Colonic mucosa (tissue), 4 donors: ENCODE measurements at regions not wholly inside any gene's neighbourhood (a gene's known extent, or its start where the extent isn't known, plus 50 kb on each side); places are given as distances from the start of the nearest gene placed in this dataset.

Source experiments
- DNase-seq: peaks from one replicate; pipeline ENCODE4 v3.0.0-alpha.2; 2020
- H3K27ac ChIP-seq: fragments of 200-600 bp; one replicate; pipeline ENCODE4 v1.8.0; 2021
- H3K27me3 ChIP-seq: fragments of 200-600 bp; one replicate; pipeline ENCODE4 v1.8.0; 2021
- H3K36me3 ChIP-seq: fragments of 200-600 bp; one replicate; pipeline ENCODE4 v1.8.0; 2021
- H3K4me1 ChIP-seq: fragments of 200-600 bp; one replicate; pipeline ENCODE4 v1.8.0; 2021; ENCODE audit warnings: mild to moderate bottlenecking
- H3K4me3 ChIP-seq: fragments of 200-600 bp; one replicate; pipeline ENCODE4 v1.8.0; 2021
- H3K9ac ChIP-seq, 2 donors: one replicate each; pipeline ENCODE4 v1.7.0; 2013; ENCODE audit warnings: control low read depth in 2 of 2, low read depth in 2 of 2, low read length in 2 of 2
- H3K9me3 ChIP-seq: fragments of 200-600 bp; one replicate; pipeline ENCODE4 v1.8.0; 2021
- intact Hi-C: fragments of 100-400 bp; cut with DNase I; formaldehyde crosslinking; loops from one replicate; pipeline ENCODE4 v1.14.1; 2022
- TF ChIP-seq, protein P1 (sequence below): fragments of 200-600 bp; IDR thresholded peaks from one replicate; pipeline ENCODE4 v1.8.0; 2022; ENCODE audit warnings: antibody characterized with exemption, mild to moderate bottlenecking
- donor health status: healthy.
- donor health status: DM: no; HTN: no; CAD: no.
- donor health status: DM: no; HTN: no; CAD: no.

DNA sequence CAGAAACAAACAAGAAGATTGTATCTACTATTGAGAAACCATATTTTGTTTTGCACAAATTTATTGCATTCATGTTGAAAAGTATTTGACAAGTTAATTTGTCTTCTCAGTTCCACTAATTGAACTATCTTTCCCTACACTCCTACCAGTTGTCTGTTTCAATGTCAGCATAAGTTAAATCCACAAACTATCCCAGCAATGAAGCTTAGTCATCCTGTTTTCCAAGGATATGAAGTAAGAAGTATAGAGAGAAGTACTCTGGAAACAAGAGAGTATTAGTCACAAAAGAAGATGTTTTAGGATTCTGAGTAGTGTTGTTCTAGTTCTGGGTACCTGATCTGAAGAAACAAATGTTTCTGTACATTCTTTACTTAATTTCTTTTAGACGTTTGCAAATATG is 261.6 kb upstream of the ZNF804A start:
- intact Hi-C loops: no loop called here
- TF ChIP-seq, protein P1, sequence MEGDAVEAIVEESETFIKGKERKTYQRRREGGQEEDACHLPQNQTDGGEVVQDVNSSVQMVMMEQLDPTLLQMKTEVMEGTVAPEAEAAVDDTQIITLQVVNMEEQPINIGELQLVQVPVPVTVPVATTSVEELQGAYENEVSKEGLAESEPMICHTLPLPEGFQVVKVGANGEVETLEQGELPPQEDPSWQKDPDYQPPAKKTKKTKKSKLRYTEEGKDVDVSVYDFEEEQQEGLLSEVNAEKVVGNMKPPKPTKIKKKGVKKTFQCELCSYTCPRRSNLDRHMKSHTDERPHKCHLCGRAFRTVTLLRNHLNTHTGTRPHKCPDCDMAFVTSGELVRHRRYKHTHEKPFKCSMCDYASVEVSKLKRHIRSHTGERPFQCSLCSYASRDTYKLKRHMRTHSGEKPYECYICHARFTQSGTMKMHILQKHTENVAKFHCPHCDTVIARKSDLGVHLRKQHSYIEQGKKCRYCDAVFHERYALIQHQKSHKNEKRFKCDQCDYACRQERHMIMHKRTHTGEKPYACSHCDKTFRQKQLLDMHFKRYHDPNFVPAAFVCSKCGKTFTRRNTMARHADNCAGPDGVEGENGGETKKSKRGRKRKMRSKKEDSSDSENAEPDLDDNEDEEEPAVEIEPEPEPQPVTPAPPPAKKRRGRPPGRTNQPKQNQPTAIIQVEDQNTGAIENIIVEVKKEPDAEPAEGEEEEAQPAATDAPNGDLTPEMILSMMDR: no peak

DNA sequence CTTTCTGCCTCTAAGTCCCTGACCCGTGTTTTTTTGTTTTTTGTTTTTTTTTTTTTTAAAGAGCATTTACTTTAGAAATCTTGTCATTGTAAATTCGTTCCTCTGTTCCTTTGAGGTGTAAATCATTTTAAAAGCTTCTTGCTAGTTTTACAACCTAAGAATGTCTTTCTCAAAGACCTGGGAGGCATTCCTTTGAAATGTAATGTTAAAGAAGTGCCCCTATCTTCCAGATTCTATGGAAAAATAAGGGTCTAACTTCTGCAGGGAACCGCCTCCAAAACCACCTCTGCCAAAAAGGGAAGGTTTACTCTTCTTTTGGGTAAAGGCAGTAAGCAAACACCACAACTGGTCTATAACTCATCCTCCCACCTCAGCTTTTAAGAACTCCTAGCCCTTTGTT is 259.6 kb upstream of the ZNF804A start:
- Histone ChIP-seq H3K36me3 (no peaks in the 10 kb centered on the region), H3K4me3 (no peak overlapping the region), H3K9me3 (no peaks in the 10 kb centered on the region), H3K9ac (no peak overlapping the region), H3K27me3 (no peaks in the 10 kb centered on the region), H3K27ac (no peak overlapping the region), H3K4me1 (no peaks in the 10 kb centered on the region)
- intact Hi-C loops: no loop called here
- no peak for DNase-seq
- TF ChIP-seq, protein P1: no peak

More for the DNA sequence above, 261.6 kb upstream of the ZNF804A start:
- H3K4me1 ChIP-seq: no peaks in the 10 kb centered on the region
- no peaks in the 10 kb centered on the region for H3K27me3 ChIP-seq
- no peak overlapping the region for H3K4me3 ChIP-seq
- no peak overlapping the region for H3K9ac ChIP-seq
- no peaks in the 10 kb centered on the region for H3K36me3 ChIP-seq
- no peaks in the 10 kb centered on the region for H3K9me3 ChIP-seq
- no peak for DNase-seq
- H3K27ac ChIP-seq: no peak overlapping the region

DNA sequence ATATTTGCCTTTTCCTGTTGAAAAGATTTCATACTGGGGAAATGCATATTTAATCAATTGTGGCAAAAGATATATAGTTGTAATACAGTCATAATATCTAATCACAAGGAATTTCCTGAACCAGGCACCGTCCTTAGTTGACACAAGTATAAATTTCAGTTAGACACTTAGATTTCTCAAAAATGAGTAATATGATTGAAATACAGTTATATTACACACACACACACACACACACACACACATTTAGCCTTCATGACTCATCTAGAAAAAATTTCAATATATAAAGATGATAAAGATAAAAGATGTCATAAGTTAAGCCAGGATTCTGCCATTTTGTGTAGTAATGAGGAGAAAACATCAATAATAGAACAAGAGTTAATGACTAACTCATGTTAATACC is 258.4 kb upstream of the ZNF804A start:
- Histone ChIP-seq H3K27me3 (no peaks in the 10 kb centered on the region), H3K4me3 (no peak overlapping the region), H3K9ac (no peak overlapping the region), H3K9me3 (no peaks in the 10 kb centered on the region), H3K36me3 (no peaks in the 10 kb centered on the region), H3K27ac (no peak overlapping the region), H3K4me1 (no peaks in the 10 kb centered on the region)
- intact Hi-C loops: no loop called here
- TF ChIP-seq, protein P1: no peak
- no peak for DNase-seq

DNA sequence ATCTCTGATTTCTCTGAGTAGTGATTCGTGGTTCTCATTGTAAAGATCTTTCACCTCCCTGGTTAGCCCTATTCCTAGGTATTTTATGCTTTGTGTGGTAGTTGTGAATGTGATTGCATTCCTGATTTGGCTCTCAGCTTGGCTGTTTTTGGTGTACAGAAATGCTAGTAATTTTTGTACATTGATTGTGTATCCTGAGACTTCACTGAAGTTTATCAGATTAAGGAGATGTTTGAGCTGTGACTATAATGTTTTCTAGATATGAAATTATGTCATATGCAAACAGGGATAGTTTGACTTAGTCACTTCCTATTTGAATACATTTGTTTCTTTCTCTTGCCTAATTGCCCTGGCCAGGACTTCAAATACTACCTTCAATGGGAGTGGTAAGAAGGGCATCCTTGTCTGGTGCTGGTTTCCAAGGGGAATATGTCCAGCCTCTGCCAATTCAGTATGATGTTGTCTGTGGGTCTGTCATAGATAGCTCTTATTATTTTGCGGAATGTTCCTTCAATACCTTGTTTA is 251.9 kb upstream of the ZNF804A start:
- TF ChIP-seq, protein P1: no peak

DNA sequence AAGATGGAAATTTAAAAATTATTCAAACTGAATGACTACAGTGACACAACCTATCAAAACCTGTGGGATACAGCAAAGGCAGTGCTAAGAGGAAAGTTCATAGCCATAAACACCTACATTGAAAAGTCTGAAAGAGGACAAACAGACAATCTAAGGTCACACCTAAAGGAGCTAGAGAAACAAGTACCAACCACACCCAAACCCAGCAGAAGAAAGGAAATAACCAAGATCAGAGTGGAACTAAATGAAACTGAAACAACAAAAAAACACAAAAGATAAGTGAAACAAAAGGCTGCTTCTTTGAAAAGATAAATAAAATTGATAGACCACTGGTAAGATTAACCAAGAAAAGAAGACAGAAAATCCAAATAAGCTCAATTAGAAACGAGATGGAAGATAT is 247.2 kb upstream of the ZNF804A start:
- H3K27me3 ChIP-seq: no peaks in the 10 kb centered on the region

More for the DNA sequence above, 251.9 kb upstream of the ZNF804A start:
- no peaks in the 10 kb centered on the region for H3K9me3 ChIP-seq
- H3K4me3 ChIP-seq: no peak overlapping the region
- intact Hi-C loops: no loop called here
- H3K27me3 ChIP-seq: no peaks in the 10 kb centered on the region
- DNase-seq: no peak
- no peak overlapping the region for H3K9ac ChIP-seq
- H3K27ac ChIP-seq: no peak overlapping the region
- no peaks in the 10 kb centered on the region for H3K36me3 ChIP-seq
- no peaks in the 10 kb centered on the region for H3K4me1 ChIP-seq

More for the DNA sequence above, 247.2 kb upstream of the ZNF804A start:
- no peak overlapping the region for H3K9ac ChIP-seq
- no peak for DNase-seq
- no peaks in the 10 kb centered on the region for H3K9me3 ChIP-seq
- no peak overlapping the region for H3K4me3 ChIP-seq
- no peak overlapping the region for H3K27ac ChIP-seq
- no peaks in the 10 kb centered on the region for H3K36me3 ChIP-seq
- no peaks in the 10 kb centered on the region for H3K4me1 ChIP-seq
- TF ChIP-seq, protein P1: no peak
- intact Hi-C loops: no loop called here
